Fibroblast of skin of abdomen (primary cell): ENCODE measurements at regions not wholly inside any gene's neighbourhood (a gene's known extent, or its start where the extent isn't known, plus 50 kb on each side); places are given as distances from the start of the nearest gene placed in this dataset.

Experiments used
- DNase-seq: peaks from one replicate; pipeline ENCODE4 v3.0.0-alpha.2; 2013

DNA sequence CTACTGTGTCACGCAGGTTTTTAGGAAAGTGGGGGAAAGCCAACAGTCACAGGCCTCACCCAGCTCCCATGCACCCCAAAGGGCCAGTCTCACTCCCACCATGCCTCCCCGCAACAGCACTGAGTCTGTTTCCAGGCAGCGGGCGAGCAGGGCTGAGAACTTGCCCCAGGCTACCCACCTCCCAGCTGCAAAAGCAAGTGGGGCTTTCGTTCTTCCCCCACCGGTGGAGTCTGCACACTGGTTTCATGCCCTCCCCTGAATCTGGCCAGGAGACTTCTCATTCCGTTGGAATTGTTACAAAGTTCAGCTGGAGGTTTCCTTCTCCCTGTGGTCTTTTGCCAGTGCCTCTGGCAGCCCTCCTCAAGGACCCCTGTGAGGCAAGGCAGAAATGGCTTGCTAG lies 53.6 kb upstream of the KCNJ15 start:
- no peak for DNase-seq

DNA sequence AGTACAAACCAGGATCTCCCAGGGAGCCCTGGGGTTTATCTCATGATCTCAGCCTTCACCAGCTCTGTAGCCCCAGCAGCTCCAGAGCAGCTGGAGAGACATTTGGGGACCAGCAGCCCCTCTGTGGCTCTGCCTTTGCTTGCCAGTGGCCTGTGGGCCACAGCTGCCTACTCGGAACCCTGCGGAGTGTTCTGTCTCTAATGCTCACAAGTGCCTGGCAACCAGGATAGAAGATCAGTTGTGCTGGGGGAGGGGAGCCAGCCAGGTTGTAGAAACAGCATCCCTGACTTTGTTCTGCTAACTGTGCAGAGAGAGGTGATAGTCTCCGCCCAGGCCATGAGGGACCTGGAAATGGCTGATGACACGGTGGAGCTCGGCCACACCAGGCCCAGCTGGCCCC lies 50.9 kb upstream of the KCNJ15 start:
- no peak for DNase-seq

DNA sequence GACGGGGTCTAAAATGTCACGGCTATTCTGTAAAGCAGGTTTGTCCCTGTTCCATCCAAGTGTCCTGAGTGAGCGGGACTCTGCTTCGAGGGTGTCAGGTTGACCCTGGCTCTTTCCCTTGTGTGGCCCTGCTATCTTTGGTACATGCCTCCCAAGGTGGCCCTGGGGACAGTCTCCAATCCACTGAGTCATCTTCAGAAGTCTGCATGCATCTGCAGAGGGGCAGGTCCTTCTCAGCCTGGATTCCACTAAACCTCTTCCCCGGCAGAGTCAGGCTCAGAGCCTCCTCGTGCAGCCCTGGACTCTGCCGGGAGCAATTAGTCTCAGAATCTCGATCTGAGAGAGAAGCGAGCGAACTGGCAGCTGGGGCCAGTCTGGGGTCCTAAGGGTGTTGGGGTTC lies 50.1 kb upstream of the KCNJ15 start:
- DNase-seq: no peak
